ENCODE measurements at regions not wholly inside any gene's neighbourhood (a gene's known extent, or its start where the extent isn't known, plus 50 kb on each side); places are given as distances from the start of the nearest gene placed in this dataset.

DNA sequence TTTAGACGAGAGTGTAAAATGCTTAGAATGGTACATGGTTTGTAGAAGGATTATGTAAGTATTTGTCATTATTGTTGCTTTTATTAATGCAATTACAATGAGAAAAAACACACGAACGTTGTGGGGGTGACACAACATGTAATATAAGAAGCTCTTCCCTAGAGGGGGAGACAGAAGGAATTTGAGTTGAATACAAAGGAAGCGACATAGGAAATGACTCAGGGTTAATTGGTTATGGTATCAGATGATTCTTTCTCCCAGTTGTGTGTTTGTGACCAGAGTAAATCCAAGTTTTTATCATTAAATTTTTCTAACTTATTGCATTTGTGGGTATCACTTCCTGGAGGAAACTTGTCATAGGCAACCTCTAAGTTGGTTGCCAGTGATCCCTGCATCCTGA lies 625.6 kb upstream of the CDH2 start:
- Histone ChIP-seq H3K9ac (ENCODE audit: control insufficient read depth, extremely low read depth, insufficient read depth, low read length) (no peak overlapping the region), H3K4me1 (ENCODE audit: control insufficient read depth, extremely low read depth, insufficient read depth, low read length) (peaks cover 16% of the 10 kb centered on the region), H3K9me1 (ENCODE audit: control insufficient read depth, extremely low read depth, insufficient read depth, low read length) (no peaks in the 10 kb centered on the region), H3K27me3 (ENCODE audit: control insufficient read depth, extremely low read depth, insufficient read depth, low read length) (no peaks in the 10 kb centered on the region), H3K9me3 (ENCODE audit: control insufficient read depth, low read depth, low read length) (no peaks in the 10 kb centered on the region), H3K36me3 (ENCODE audit: control insufficient read depth in 2 of 2, extremely low read depth in 1 of 2, insufficient read depth in 2 of 2, low read length in 2 of 2) (no peaks in the 10 kb centered on the region), H3K79me2 (ENCODE audit: control insufficient read depth, insufficient read depth, low read length) (no peaks in the 10 kb centered on the region), H4K20me1 (ENCODE audit: control insufficient read depth, extremely low read depth, insufficient read depth, low read length) (no peaks in the 10 kb centered on the region), H3K4me2 (ENCODE audit: control insufficient read depth, extremely low read depth, insufficient read depth, low read depth, low read length) (no peak overlapping the region), H2AFZ (ENCODE audit: control insufficient read depth, low read length) (peak overlapping the region; percentile 7), H3K4me3 (ENCODE audit: control insufficient read depth in 2 of 3, extremely low read depth in 1 of 3, insufficient read depth in 2 of 3, low read depth in 1 of 3, low read length in 3 of 3) (no peak overlapping the region), H3K27ac (ENCODE audit: control insufficient read depth, insufficient read depth, low read length) (no peak overlapping the region)
- FAIRE-seq (no peak), DNase-seq (ENCODE audit: low read depth, low spot score) (no peak)
- dilution Hi-C loops (cut with MboI; ENCODE audit: extremely low pct_ligation_motif_present, low sequenced_read_pairs), result no loop called here
- TF ChIP-seq CTCF (optimal IDR thresholded peaks at IDR 0.05 in 1 of 3, IDR thresholded peaks at IDR 0.05 in 1 of 3, conservative IDR thresholded peaks at IDR 0.05 in 1 of 3; ENCODE audit: extremely low read depth in 1 of 3, insufficient read depth in 2 of 3, low read length in 3 of 3), result no peak

- TF ChIP-seq EZH2 (IDR thresholded peaks at IDR 0.05; ENCODE audit: low read length) (no peak), CTCF (optimal IDR thresholded peaks at IDR 0.05 in 1 of 3, IDR thresholded peaks at IDR 0.05 in 1 of 3, conservative IDR thresholded peaks at IDR 0.05 in 1 of 3; ENCODE audit: extremely low read depth in 1 of 3, insufficient read depth in 2 of 3, low read length in 3 of 3) (no peak)
- Histone ChIP-seq H3K9ac (ENCODE audit: control insufficient read depth, extremely low read depth, insufficient read depth, low read length) (no peak overlapping the region), H3K27ac (ENCODE audit: control insufficient read depth, insufficient read depth, low read length) (no peak overlapping the region), H3K4me1 (ENCODE audit: control insufficient read depth, extremely low read depth, insufficient read depth, low read length) (peaks cover 16% of the 10 kb centered on the region), H3K79me2 (ENCODE audit: control insufficient read depth, insufficient read depth, low read length) (no peaks in the 10 kb centered on the region), H4K20me1 (ENCODE audit: control insufficient read depth, extremely low read depth, insufficient read depth, low read length) (no peaks in the 10 kb centered on the region), H3K36me3 (ENCODE audit: control insufficient read depth in 2 of 2, extremely low read depth in 1 of 2, insufficient read depth in 2 of 2, low read length in 2 of 2) (no peaks in the 10 kb centered on the region), H3K9me3 (ENCODE audit: control insufficient read depth, low read depth, low read length) (no peaks in the 10 kb centered on the region), H2AFZ (ENCODE audit: control insufficient read depth, low read length) (no peak overlapping the region), H3K9me1 (ENCODE audit: control insufficient read depth, extremely low read depth, insufficient read depth, low read length) (no peaks in the 10 kb centered on the region), H3K27me3 (ENCODE audit: control insufficient read depth, extremely low read depth, insufficient read depth, low read length) (no peaks in the 10 kb centered on the region), H3K4me2 (ENCODE audit: control insufficient read depth, extremely low read depth, insufficient read depth, low read depth, low read length) (no peak overlapping the region), H3K4me3 (ENCODE audit: control insufficient read depth in 2 of 3, extremely low read depth in 1 of 3, insufficient read depth in 2 of 3, low read depth in 1 of 3, low read length in 3 of 3) (no peak overlapping the region)
- DNase-seq (ENCODE audit: low read depth, low spot score) (no peak), FAIRE-seq (no peak)
- dilution Hi-C loops (cut with MboI; ENCODE audit: extremely low pct_ligation_motif_present, low sequenced_read_pairs), result no loop called here
These were observed 624.9 kb upstream of the CDH2 start for GRCh38 chr18:28801876-28802275.

All from keratinocyte (primary cell).